ENCODE measurements at regions not wholly inside any gene's neighbourhood (a gene's known extent, or its start where the extent isn't known, plus 50 kb on each side); places are given as distances from the start of the nearest gene placed in this dataset.

- DNase-seq (ENCODE audit: low read depth), result no peak
Measured at GRCh38 chr4:176383273-176384077, 63.7 kb downstream of the SPCS3 start.

GRCh38 chr4:176385601-176386000 is 65.8 kb downstream of the SPCS3 start:
- no peak for DNase-seq (ENCODE audit: low read depth)

GRCh38 chr4:176387571-176387970 is 67.8 kb downstream of the SPCS3 start:
- DNase-seq (ENCODE audit: low read depth), result peak; percentile 20

- DNase-seq (ENCODE audit: low read depth), result no peak
Measured at GRCh38 chr4:176393306-176394013, 73.7 kb downstream of the SPCS3 start.

- DNase-seq (ENCODE audit: low read depth), result no peak
Measured at GRCh38 chr4:176400816-176401461, 81.2 kb downstream of the SPCS3 start.

GRCh38 chr4:176404621-176405020 is 84.9 kb downstream of the SPCS3 start:
- peak; percentile 3 for DNase-seq (ENCODE audit: low read depth)

GRCh38 chr4:176406297-176406696 is 86.5 kb downstream of the SPCS3 start:
- no peak for DNase-seq (ENCODE audit: low read depth)

- DNase-seq (ENCODE audit: low read depth), result no peak
Measured at GRCh38 chr4:176406736-176407135, 87.0 kb downstream of the SPCS3 start.

- DNase-seq (ENCODE audit: low read depth), result no peak
Measured at GRCh38 chr4:176409627-176410026, 89.9 kb downstream of the SPCS3 start.

- no peak for DNase-seq (ENCODE audit: low read depth)
Measured at GRCh38 chr4:176413171-176413570, 93.4 kb downstream of the SPCS3 start.

GRCh38 chr4:176422001-176422400 is 102.2 kb downstream of the SPCS3 start:
- no peak for DNase-seq (ENCODE audit: low read depth)

GRCh38 chr4:176422511-176422910 is 102.7 kb downstream of the SPCS3 start:
- DNase-seq (ENCODE audit: low read depth), result no peak

- no peak for DNase-seq (ENCODE audit: low read depth)
Measured at GRCh38 chr4:176425035-176425434, 105.3 kb downstream of the SPCS3 start.

GRCh38 chr4:176432811-176433540 is 113.2 kb downstream of the SPCS3 start:
- DNase-seq (ENCODE audit: low read depth), result no peak

GRCh38 chr4:176433983-176434382 is 114.2 kb downstream of the SPCS3 start:
- no peak for DNase-seq (ENCODE audit: low read depth)

GRCh38 chr4:176435901-176436292 is 116.1 kb downstream of the SPCS3 start:
- DNase-seq (ENCODE audit: low read depth), result no peak

GRCh38 chr4:176436293-176436973 is 116.7 kb downstream of the SPCS3 start:
- peak; percentile 3 for DNase-seq (ENCODE audit: low read depth)

- no peak for DNase-seq (ENCODE audit: low read depth)
Measured at GRCh38 chr4:176437756-176438155, 118.0 kb downstream of the SPCS3 start.

GRCh38 chr4:176438401-176438800 is 118.6 kb downstream of the SPCS3 start:
- DNase-seq (ENCODE audit: low read depth), result peak; percentile 5

- DNase-seq (ENCODE audit: low read depth), result no peak
Measured at GRCh38 chr4:176439611-176440010, 119.8 kb downstream of the SPCS3 start.

GRCh38 chr4:176440698-176441097 is 120.9 kb downstream of the SPCS3 start:
- no peak for DNase-seq (ENCODE audit: low read depth)

GRCh38 chr4:176441594-176441993 is 121.8 kb downstream of the SPCS3 start:
- no peak for DNase-seq (ENCODE audit: low read depth)

Measured in fibroblast of the conjunctiva (primary cell).